GM12878 (cell line): ENCODE measurements at regions not wholly inside any gene's neighbourhood (a gene's known extent, or its start where the extent isn't known, plus 50 kb on each side); places are given as distances from the start of the nearest gene placed in this dataset.

Source experiments
- ASH2L ChIP-seq: fragments of 300-600, 200-600 bp; sonication (generic); IDR thresholded peaks from 2 replicates; pipeline ENCODE4 v1.6.1; 2017; ENCODE audit warnings: low read depth, mild to moderate bottlenecking, borderline replicate concordance
- CHD1 ChIP-seq: IDR thresholded peaks from 2 replicates; pipeline ENCODE4 v1.6.1; 2012; ENCODE audit warnings: low read depth, low read length, improper control_type of control experiment
- CTCF ChIP-seq, 3 experiments: IDR thresholded peaks in 2 of 3; conservative IDR thresholded peaks in 1 of 3; 2 replicates each; pipeline ENCODE4 v1.5.1; 2011; ENCODE audit warnings: low read depth in 3 of 3, low read length in 3 of 3, mild to moderate bottlenecking in 3 of 3, control low read depth in 2 of 3, moderate library complexity in 2 of 3, inconsistent platforms in 1 of 3, mixed read lengths in 1 of 3; ENCODE audit not compliant: control insufficient read depth in 2 of 3, insufficient read depth in 1 of 3; ENCODE audit errors: extremely low read depth in 1 of 3
- GABPA ChIP-seq: IDR thresholded peaks from 2 replicates; pipeline ENCODE4 v1.6.1; 2014; ENCODE audit warnings: antibody characterized with exemption, low read depth, mild to moderate bottlenecking, inconsistent platforms
- NR2F1 ChIP-seq: fragments of 450-650 bp; conservative IDR thresholded peaks from 2 replicates; pipeline ENCODE4 v1.6.1; 2017; ENCODE audit warnings: mild to moderate bottlenecking
- RAD21 ChIP-seq: IDR thresholded peaks from 2 replicates; pipeline ENCODE4 v1.6.1; 2011; ENCODE audit warnings: mild to moderate bottlenecking, low read depth, low read length, moderate library complexity; ENCODE audit not compliant: insufficient read depth
- RBBP5 ChIP-seq: fragments of 200-600 bp; sonication (generic); conservative IDR thresholded peaks from 2 replicates; pipeline ENCODE4 v1.6.1; 2016
- ZBTB4 ChIP-seq: fragments of 450-650 bp; formaldehyde crosslinking; IDR thresholded peaks from 2 replicates; pipeline ENCODE4 v1.4.0; 2022; ENCODE audit warnings: mild to moderate bottlenecking, moderate library complexity
- ZNF274 ChIP-seq: IDR thresholded peaks from one replicate; pipeline ENCODE4 v1.8.0; 2011; ENCODE audit not compliant: insufficient read length, insufficient read depth

GRCh38 chrX:138794246-138794645, 82.7 kb upstream of the FGF13 start:
- TF ChIP-seq CHD1 (no peak), CTCF (IDR thresholded peaks at IDR 0.05 in 2 of 3, conservative IDR thresholded peaks at IDR 0.05 in 1 of 3; ENCODE audit: control insufficient read depth in 2 of 3, extremely low read depth in 1 of 3, insufficient read depth in 1 of 3, low read depth in 3 of 3, low read length in 3 of 3) (no peak), RBBP5 (no peak), ASH2L (no peak), ZBTB4 (CRISPR knock-in tag) (no peak), ZNF274 (no peak), RAD21 (no peak), GABPA (no peak), NR2F1 (no peak)
